BJ (cell line): ENCODE measurements at regions not wholly inside any gene's neighbourhood (a gene's known extent, or its start where the extent isn't known, plus 50 kb on each side); places are given as distances from the start of the nearest gene placed in this dataset.

Experiments
- CTCF ChIA-PET: fragments of 350-600 bp; formaldehyde crosslinking; extraction: SDS; loops from one replicate; lab custom pipeline; 2021; ENCODE audit warnings: antibody characterized with exemption, inconsistent platforms; lab: Yijun Ruan, JAX
- POLR2A ChIA-PET: fragments of 300-600 bp; sonication (Branson Sonifier 250); formaldehyde crosslinking; extraction: SDS; loops from one replicate; lab custom pipeline; 2021; ENCODE audit warnings: antibody characterized with exemption; lab: Charles Lee
- DNase-seq: peaks from one replicate; pipeline ENCODE4 v3.0.0-alpha.2; 2011; ENCODE audit warnings: low read depth
- H3K27me3 ChIP-seq: 2 replicates; pipeline ENCODE4 v1.6.0; 2011; ENCODE audit warnings: low read length; ENCODE audit not compliant: control insufficient read depth, insufficient read depth
- H3K36me3 ChIP-seq: 2 replicates; pipeline ENCODE4 v1.5.1; 2011; ENCODE audit warnings: low read length; ENCODE audit not compliant: control insufficient read depth, insufficient read depth
- H3K4me3 ChIP-seq: 2 replicates; pipeline ENCODE4 v1.5.1; 2011; ENCODE audit warnings: low read depth, mild to moderate bottlenecking, control low read depth, low read length
- CTCF ChIP-seq: IDR thresholded peaks from 2 replicates; pipeline ENCODE4 v1.5.1; 2011; ENCODE audit warnings: low read depth, mild to moderate bottlenecking, control low read depth, inconsistent platforms, low read length, moderate library complexity; ENCODE audit not compliant: insufficient read depth

GRCh38 chr10:121661451-121661851, 63.2 kb upstream of the FGFR2 start:
- Histone ChIP-seq H3K4me3 (no peak overlapping the region), H3K27me3 (no peaks in the 10 kb centered on the region), H3K36me3 (no peaks in the 10 kb centered on the region)
- DNase-seq, result no peak
- no peak for TF ChIP-seq CTCF
- ChIA-PET POLR2A (no interaction called here), CTCF (no interaction called here)

- no peaks in the 10 kb centered on the region for H3K27me3 ChIP-seq
- POLR2A ChIA-PET, result no interaction called here
- no peak for TF ChIP-seq CTCF
- H3K4me3 ChIP-seq, result no peak overlapping the region
- CTCF ChIA-PET, result no interaction called here
- H3K36me3 ChIP-seq, result no peaks in the 10 kb centered on the region
- DNase-seq, result no peak
Measured at GRCh38 chr10:121659236-121659635, 61.0 kb upstream of the FGFR2 start.

- ChIA-PET CTCF (no interaction called here), POLR2A (no interaction called here)
- no peak for TF ChIP-seq CTCF
Measured at GRCh38 chr10:121658611-121659010, 60.4 kb upstream of the FGFR2 start.

GRCh38 chr10:121658111-121658510, 59.9 kb upstream of the FGFR2 start:
- TF ChIP-seq CTCF, result no peak
- Histone ChIP-seq H3K27me3 (no peaks in the 10 kb centered on the region), H3K36me3 (no peaks in the 10 kb centered on the region), H3K4me3 (no peak overlapping the region)
- ChIA-PET POLR2A (no interaction called here), CTCF (no interaction called here)
- no peak for DNase-seq

More at GRCh38 chr10:121658611-121659010, 60.4 kb upstream of the FGFR2 start:
- H3K27me3 ChIP-seq, result no peaks in the 10 kb centered on the region
- no peak overlapping the region for H3K4me3 ChIP-seq
- DNase-seq, result no peak
- H3K36me3 ChIP-seq, result no peaks in the 10 kb centered on the region

- POLR2A ChIA-PET, result no interaction called here
- Histone ChIP-seq H3K36me3 (no peaks in the 10 kb centered on the region), H3K27me3 (no peaks in the 10 kb centered on the region), H3K4me3 (no peak overlapping the region)
- no peak for TF ChIP-seq CTCF
- CTCF ChIA-PET, result no interaction called here
- no peak for DNase-seq
Measured at GRCh38 chr10:121655254-121656144, 57.3 kb upstream of the FGFR2 start.
